IMR-90 (cell line): ENCODE measurements at regions not wholly inside any gene's neighbourhood (a gene's known extent, or its start where the extent isn't known, plus 50 kb on each side); places are given as distances from the start of the nearest gene placed in this dataset.

Source experiments
- ATAC-seq: fragments of 200-7000 bp; cut with Tn5 transposase; 2 replicates; pipeline ENCODE4 v1.9.1; 2020; ENCODE audit warnings: low read depth, mild to moderate bottlenecking, moderate library complexity
- BruUV-seq: library from RNA; stranded (reverse); fragments of 400-500 nt; replicated peaks from 2 replicates; lab custom pipeline; 2021; lab: Mats Ljungman, UMichigan
- CTCF ChIA-PET: fragments of 300-600 bp; formaldehyde crosslinking; extraction: SDS; loops from one replicate; lab custom pipeline; 2021; ENCODE audit warnings: antibody characterized with exemption; lab: Yijun Ruan, JAX
- POLR2A ChIA-PET: fragments of 300-600 bp; sonication (Branson Sonifier 250); formaldehyde crosslinking; loops from one replicate; lab custom pipeline; 2022; ENCODE audit warnings: antibody characterized with exemption; ENCODE audit not compliant: unreplicated experiment; lab: Charles Lee
- DNase-seq: peaks from one replicate; pipeline ENCODE4 v3.0.0; 2013
- H2AFZ ChIP-seq: replicated peaks from 2 replicates; pipeline ENCODE3; 2013; ENCODE audit warnings: low read length, mild to moderate bottlenecking; ENCODE audit not compliant: poor library complexity
- H2AK5ac ChIP-seq: 2 replicates; pipeline ENCODE4 v1.6.1; 2013; ENCODE audit warnings: low read depth, low read length, inconsistent platforms
- H2AK9ac ChIP-seq: replicated peaks from 2 replicates; pipeline ENCODE3; 2013; ENCODE audit warnings: mild to moderate bottlenecking, low read depth, low read length, moderate library complexity; ENCODE audit not compliant: poor library complexity
- H2BK120ac ChIP-seq: 2 replicates; pipeline ENCODE4 v1.6.1; 2013; ENCODE audit warnings: low read depth, low read length, inconsistent platforms
- H2BK15ac ChIP-seq: 3 replicates; pipeline ENCODE4 v1.6.1; 2013; ENCODE audit warnings: low read depth, low read length, inconsistent platforms
- H2BK20ac ChIP-seq: 2 replicates; pipeline ENCODE4 v1.6.1; 2013; ENCODE audit warnings: low read depth, mild to moderate bottlenecking, inconsistent platforms, low read length, moderate library complexity
- H2BK5ac ChIP-seq: 2 replicates; pipeline ENCODE4 v1.6.1; 2013; ENCODE audit warnings: mild to moderate bottlenecking, low read depth, low read length, inconsistent platforms; ENCODE audit not compliant: poor library complexity, severe bottlenecking
- H3K14ac ChIP-seq: replicated peaks from 2 replicates; pipeline ENCODE4 v1.6.1; 2013; ENCODE audit warnings: low read depth, low read length, inconsistent platforms
- H3K18ac ChIP-seq: 2 replicates; pipeline ENCODE4 v1.6.1; 2013; ENCODE audit warnings: low read depth, low read length, control low read depth
- H3K23ac ChIP-seq: 2 replicates; pipeline ENCODE4 v1.6.1; 2013; ENCODE audit warnings: low read depth, low read length, inconsistent platforms
- H3K27ac ChIP-seq: 2 replicates; pipeline ENCODE4 v1.5.1; 2013; ENCODE audit warnings: mild to moderate bottlenecking, control low read depth, low read length; ENCODE audit not compliant: insufficient read depth
- H3K27me3 ChIP-seq: 2 replicates; pipeline ENCODE4 v1.6.1; 2013; ENCODE audit warnings: low read length; ENCODE audit not compliant: control insufficient read depth, insufficient read depth
- H3K36me3 ChIP-seq: 2 replicates; pipeline ENCODE4 v1.6.1; 2013; ENCODE audit warnings: low read length, mixed read lengths; ENCODE audit not compliant: control insufficient read depth, insufficient read depth
- H3K4ac ChIP-seq: 2 replicates; pipeline ENCODE4 v1.6.1; 2013; ENCODE audit warnings: low read depth, low read length, inconsistent platforms
- H3K4me1 ChIP-seq: 2 replicates; pipeline ENCODE4 v1.6.1; 2013; ENCODE audit warnings: low read length, mixed read lengths; ENCODE audit not compliant: control insufficient read depth, insufficient read depth
- H3K4me2 ChIP-seq: 2 replicates; pipeline ENCODE4 v1.6.1; 2013; ENCODE audit warnings: low read depth, mild to moderate bottlenecking, control low read depth, low read length, moderate library complexity
- H3K4me3 ChIP-seq: 2 replicates; pipeline ENCODE4 v1.5.1; 2013; ENCODE audit warnings: low read depth, mild to moderate bottlenecking, control low read depth, low read length, moderate library complexity; ENCODE audit not compliant: insufficient read depth
- H3K56ac ChIP-seq: 2 replicates; pipeline ENCODE4 v1.6.1; 2013; ENCODE audit warnings: low read length, inconsistent platforms; ENCODE audit not compliant: insufficient read depth; ENCODE audit errors: extremely low read depth
- H3K79me1 ChIP-seq, 2 experiments: 2 replicates each; pipeline ENCODE4 v1.6.1; 2013; ENCODE audit warnings: low read length in 2 of 2, inconsistent platforms in 1 of 2, low read depth in 1 of 2
- H3K9ac ChIP-seq: 2 replicates; pipeline ENCODE4 v1.6.1; 2013; ENCODE audit warnings: low read depth, low read length, control low read depth
- H3K9me1 ChIP-seq: 2 replicates; pipeline ENCODE4 v1.6.1; 2013; ENCODE audit warnings: low read length, inconsistent platforms; ENCODE audit not compliant: insufficient read depth
- H3K9me3 ChIP-seq: 2 replicates; pipeline ENCODE4 v1.6.1; 2013; ENCODE audit warnings: low read length; ENCODE audit not compliant: control insufficient read depth, insufficient read depth
- H4K20me1 ChIP-seq: 2 replicates; pipeline ENCODE4 v1.6.1; 2013; ENCODE audit warnings: low read length, inconsistent platforms; ENCODE audit not compliant: insufficient read depth
- H4K5ac ChIP-seq: 2 replicates; pipeline ENCODE4 v1.6.1; 2013; ENCODE audit warnings: mild to moderate bottlenecking, low read depth, low read length, control low read depth
- H4K8ac ChIP-seq, 2 experiments: 2 replicates each; pipeline ENCODE4 v1.6.1; 2013; ENCODE audit warnings: low read depth in 2 of 2, low read length in 2 of 2, control low read depth in 1 of 2, inconsistent platforms in 1 of 2
- H4K91ac ChIP-seq: 2 replicates; pipeline ENCODE4 v1.6.1; 2013; ENCODE audit warnings: low read depth, low read length, inconsistent platforms; ENCODE audit not compliant: insufficient read depth
- BHLHE40 ChIP-seq: fragments of 150-350 bp; IDR thresholded peaks from 2 replicates; pipeline ENCODE4 v1.6.1; 2016; ENCODE audit warnings: mild to moderate bottlenecking, low read depth, low read length
- CEBPB ChIP-seq: IDR thresholded peaks from 2 replicates; pipeline ENCODE4 v1.6.1; 2012; ENCODE audit warnings: low read depth, low read length, improper control_type of control experiment
- CHD1 ChIP-seq: IDR thresholded peaks from 2 replicates; pipeline ENCODE4 v1.6.1; 2012; ENCODE audit warnings: low read depth, low read length, improper control_type of control experiment
- FOS ChIP-seq: fragments of 150-350 bp; IDR thresholded peaks from 2 replicates; pipeline ENCODE4 v1.6.1; 2016; ENCODE audit warnings: low read depth, low read length
- MAFK ChIP-seq: IDR thresholded peaks from 2 replicates; pipeline ENCODE4 v1.6.1; 2012; ENCODE audit warnings: low read depth, low read length, improper control_type of control experiment
- MAZ ChIP-seq: IDR thresholded peaks from 2 replicates; pipeline ENCODE4 v1.6.1; 2012; ENCODE audit warnings: low read depth, mild to moderate bottlenecking, low read length, improper control_type of control experiment, moderate library complexity, borderline replicate concordance
- MXI1 ChIP-seq: IDR thresholded peaks from 2 replicates; pipeline ENCODE4 v1.6.1; 2012; ENCODE audit warnings: low read depth, mild to moderate bottlenecking, low read length, moderate library complexity, borderline replicate concordance
- NFE2L2 ChIP-seq: fragments of 150-350 bp; IDR thresholded peaks from 2 replicates; pipeline ENCODE4 v1.6.1; 2016; ENCODE audit warnings: low read depth, mild to moderate bottlenecking, low read length
- POLR2A ChIP-seq: IDR thresholded peaks from 2 replicates; pipeline ENCODE4 v1.6.1; 2012; ENCODE audit warnings: mild to moderate bottlenecking, low read depth, low read length
- RAD21 ChIP-seq: IDR thresholded peaks from 2 replicates; pipeline ENCODE4 v1.6.1; 2012; ENCODE audit warnings: low read length, improper control_type of control experiment
- RCOR1 ChIP-seq: IDR thresholded peaks from 2 replicates; pipeline ENCODE4 v1.6.1; 2012; ENCODE audit warnings: mild to moderate bottlenecking, low read length, improper control_type of control experiment; ENCODE audit not compliant: insufficient replicate concordance
- RFX5 ChIP-seq: IDR thresholded peaks from 2 replicates; pipeline ENCODE4 v1.8.0; 2012; ENCODE audit warnings: low read depth, mild to moderate bottlenecking, low read length, moderate library complexity
- SMC3 ChIP-seq: fragments of 150-350 bp; IDR thresholded peaks from 2 replicates; pipeline ENCODE4 v1.6.1; 2016; ENCODE audit warnings: low read depth, mild to moderate bottlenecking, antibody characterized with exemption, low read length, moderate library complexity
- WGBS, 2 experiments: methylation state at CpG; one replicate each; pipeline versions ENCODE4 v1.1.5 to v1.1.7; 2013; ENCODE audit warnings: missing lambda C conversion rate in 2 of 2; ENCODE audit not compliant: insufficient read length in 1 of 2; ENCODE audit errors: extremely low coverage in 2 of 2; 5-methylcytosine and 5-hydroxymethylcytosine counted together
- dilution Hi-C: fragments of 300-500 bp; cut with HindIII; formaldehyde crosslinking; loops from one replicate; pipeline ENCODE4 v1.14.3; 2018; ENCODE audit warnings: low sequenced_read_pairs; ENCODE audit not compliant: unreplicated experiment
- in situ Hi-C: fragments of 300-500 bp; cut with MboI; formaldehyde crosslinking; loops from 3 replicates; pipeline ENCODE4 v1.14.3; 2019; ENCODE audit warnings: low sequenced_read_pairs, inconsistent platforms, mixed read lengths
- intact Hi-C: fragments of 100-400 bp; cut with micrococcal nuclease; formaldehyde crosslinking; loops from 2 replicates; pipeline ENCODE4 v1.10.0; 2022
- TF ChIP-seq, protein P1 (sequence below): conservative IDR thresholded peaks from 2 replicates; pipeline ENCODE4 v1.5.1; 2012; ENCODE audit warnings: mild to moderate bottlenecking, low read depth, low read length, improper control_type of control experiment
- TF ChIP-seq, protein P2 (sequence below): fragments of 150-350 bp; IDR thresholded peaks from 2 replicates; pipeline ENCODE4 v1.6.1; 2017; ENCODE audit warnings: mild to moderate bottlenecking, antibody characterized with exemption, low read length, low read depth
- TF ChIP-seq, protein P3 (sequence below): fragments of 150-350 bp; IDR thresholded peaks from 2 replicates; pipeline ENCODE4 v1.6.1; 2016; ENCODE audit warnings: low read depth, mild to moderate bottlenecking, low read length, moderate library complexity, borderline replicate concordance

DNA sequence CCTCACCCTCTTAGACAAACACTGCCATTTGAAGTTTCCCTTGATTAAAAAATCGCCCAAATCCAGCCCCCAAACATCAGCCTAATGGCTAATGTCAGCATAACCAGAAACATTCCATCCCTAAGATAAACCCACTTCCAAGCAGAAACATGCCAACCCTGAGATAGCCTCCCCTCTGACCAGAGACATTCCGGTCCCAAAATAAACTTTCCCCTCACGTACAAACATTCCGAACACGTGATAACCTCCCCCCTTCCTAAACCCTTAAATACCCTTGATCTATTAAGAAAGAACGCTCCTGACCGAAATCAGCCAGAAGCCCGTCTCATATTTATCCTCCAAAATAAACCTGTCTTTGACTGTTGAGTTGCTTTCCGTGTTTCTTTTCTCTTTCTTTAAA, 237.2 kb downstream of the ASMT start:
- Histone ChIP-seq H2BK120ac (no peak overlapping the region), H3K4me2 (no peak overlapping the region), H3K18ac (no peak overlapping the region), H2BK15ac (no peak overlapping the region), H3K4ac (no peak overlapping the region), H4K5ac (no peak overlapping the region), H2BK5ac (no peak overlapping the region), H3K36me3 (no peaks in the 10 kb centered on the region), H4K20me1 (no peaks in the 10 kb centered on the region), H3K79me1 (no peaks in the 10 kb centered on the region), H3K27me3 (no peaks in the 10 kb centered on the region), H4K91ac (no peak overlapping the region), H3K23ac (no peak overlapping the region), H2AK9ac (no peak overlapping the region), H3K4me1 (no peaks in the 10 kb centered on the region), H3K27ac (no peak overlapping the region), H3K56ac (no peak overlapping the region), H2AK5ac (no peak overlapping the region), H4K8ac (no peak overlapping the region), H3K9me1 (no peaks in the 10 kb centered on the region), H3K14ac (no peak overlapping the region), H3K9ac (no peak overlapping the region), H2AFZ (no peak overlapping the region), H3K9me3 (peaks cover 23% of the 10 kb centered on the region), H2BK20ac (no peak overlapping the region), H3K4me3 (no peak overlapping the region)
- BruUV-seq = no TSS peak
- dilution Hi-C loops = no loop called here
- in situ Hi-C loops = no loop called here
- CTCF ChIA-PET = no interaction called here
- ATAC-seq = no peak
- TF ChIP-seq BHLHE40 (no peak), MAFK (no peak), RCOR1 (no peak), RFX5 (no peak), FOS (no peak), SMC3 (no peak), POLR2A (no peak), MAZ (no peak), MXI1 (no peak), RAD21 (no peak), CHD1 (no peak), CEBPB (no peak), NFE2L2 (no peak)
- TF ChIP-seq, protein P1, sequence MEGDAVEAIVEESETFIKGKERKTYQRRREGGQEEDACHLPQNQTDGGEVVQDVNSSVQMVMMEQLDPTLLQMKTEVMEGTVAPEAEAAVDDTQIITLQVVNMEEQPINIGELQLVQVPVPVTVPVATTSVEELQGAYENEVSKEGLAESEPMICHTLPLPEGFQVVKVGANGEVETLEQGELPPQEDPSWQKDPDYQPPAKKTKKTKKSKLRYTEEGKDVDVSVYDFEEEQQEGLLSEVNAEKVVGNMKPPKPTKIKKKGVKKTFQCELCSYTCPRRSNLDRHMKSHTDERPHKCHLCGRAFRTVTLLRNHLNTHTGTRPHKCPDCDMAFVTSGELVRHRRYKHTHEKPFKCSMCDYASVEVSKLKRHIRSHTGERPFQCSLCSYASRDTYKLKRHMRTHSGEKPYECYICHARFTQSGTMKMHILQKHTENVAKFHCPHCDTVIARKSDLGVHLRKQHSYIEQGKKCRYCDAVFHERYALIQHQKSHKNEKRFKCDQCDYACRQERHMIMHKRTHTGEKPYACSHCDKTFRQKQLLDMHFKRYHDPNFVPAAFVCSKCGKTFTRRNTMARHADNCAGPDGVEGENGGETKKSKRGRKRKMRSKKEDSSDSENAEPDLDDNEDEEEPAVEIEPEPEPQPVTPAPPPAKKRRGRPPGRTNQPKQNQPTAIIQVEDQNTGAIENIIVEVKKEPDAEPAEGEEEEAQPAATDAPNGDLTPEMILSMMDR = no peak
- TF ChIP-seq, protein P2, sequence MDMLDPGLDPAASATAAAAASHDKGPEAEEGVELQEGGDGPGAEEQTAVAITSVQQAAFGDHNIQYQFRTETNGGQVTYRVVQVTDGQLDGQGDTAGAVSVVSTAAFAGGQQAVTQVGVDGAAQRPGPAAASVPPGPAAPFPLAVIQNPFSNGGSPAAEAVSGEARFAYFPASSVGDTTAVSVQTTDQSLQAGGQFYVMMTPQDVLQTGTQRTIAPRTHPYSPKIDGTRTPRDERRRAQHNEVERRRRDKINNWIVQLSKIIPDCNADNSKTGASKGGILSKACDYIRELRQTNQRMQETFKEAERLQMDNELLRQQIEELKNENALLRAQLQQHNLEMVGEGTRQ = no peak
- TF ChIP-seq, protein P3, sequence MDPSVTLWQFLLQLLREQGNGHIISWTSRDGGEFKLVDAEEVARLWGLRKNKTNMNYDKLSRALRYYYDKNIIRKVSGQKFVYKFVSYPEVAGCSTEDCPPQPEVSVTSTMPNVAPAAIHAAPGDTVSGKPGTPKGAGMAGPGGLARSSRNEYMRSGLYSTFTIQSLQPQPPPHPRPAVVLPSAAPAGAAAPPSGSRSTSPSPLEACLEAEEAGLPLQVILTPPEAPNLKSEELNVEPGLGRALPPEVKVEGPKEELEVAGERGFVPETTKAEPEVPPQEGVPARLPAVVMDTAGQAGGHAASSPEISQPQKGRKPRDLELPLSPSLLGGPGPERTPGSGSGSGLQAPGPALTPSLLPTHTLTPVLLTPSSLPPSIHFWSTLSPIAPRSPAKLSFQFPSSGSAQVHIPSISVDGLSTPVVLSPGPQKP = no peak
- DNase-seq = no peak
- POLR2A ChIA-PET = no interaction called here
- intact Hi-C loops = no loop called here
- WGBS, 2 experiments = 0 to 100% methylated on average over 1 to 3 of the region's 9 CpGs
